ENCODE measurements at regions not wholly inside any gene's neighbourhood (a gene's known extent, or its start where the extent isn't known, plus 50 kb on each side); places are given as distances from the start of the nearest gene placed in this dataset.

GRCh38 chr3:115280506-115280905 is 133.4 kb upstream of the ZBTB20 start:
- no peak overlapping the region for H3K14ac ChIP-seq (ENCODE audit: insufficient read depth, low read length)
- DNase-seq = no peak
- no peak overlapping the region for H2BK12ac ChIP-seq (ENCODE audit: insufficient read length, low read depth, low read length)
- no peak overlapping the region for H2BK20ac ChIP-seq (ENCODE audit: low read depth, low read length, poor library complexity, severe bottlenecking)
- H3K4me1 ChIP-seq (ENCODE audit: insufficient read depth, low read length) = no peaks in the 10 kb centered on the region
- no peak overlapping the region for H2AK5ac ChIP-seq (ENCODE audit: insufficient read length, low read length)
- H4K5ac ChIP-seq (ENCODE audit: insufficient read length, low read depth, low read length) = no peak overlapping the region
- H3K4ac ChIP-seq (ENCODE audit: low read depth, low read length) = no peak overlapping the region
- H2AFZ ChIP-seq (ENCODE audit: low read length) = no peak overlapping the region
- Mint-ChIP-seq H3K27me3 (ENCODE audit: low read depth) (no peaks in the 10 kb centered on the region), H3K36me3 (ENCODE audit: insufficient read depth in 1 of 3, low read depth in 3 of 3) (no peaks in the 10 kb centered on the region; a peak in 1 of 7 replicates), H3K4me1 (no peaks in the 10 kb centered on the region), H3K27ac (no peak overlapping the region), H3K9me3 (no peaks in the 10 kb centered on the region), H3K4me3 (no peak overlapping the region)
- no peak overlapping the region for H2BK120ac ChIP-seq (ENCODE audit: low read depth, low read length, poor library complexity, severe bottlenecking)
- no peak overlapping the region for H2BK5ac ChIP-seq (ENCODE audit: insufficient read length, low read length)
- no peaks in the 10 kb centered on the region for H4K20me1 ChIP-seq (ENCODE audit: control insufficient read depth, insufficient read depth, insufficient read length)
- no peaks in the 10 kb centered on the region for H3K9me3 ChIP-seq (ENCODE audit: control insufficient read depth, low read depth, low read length)
- no peak overlapping the region for H3K9ac ChIP-seq (ENCODE audit: extremely low read depth, insufficient read length, low read length)
- no peak overlapping the region for H3T11ph ChIP-seq (ENCODE audit: low read length)
- WGBS (ENCODE audit: extremely low coverage, insufficient read length, low lambda C conversion rate) = no CpG with 5 or more reads among the region's 3 CpGs
- no peaks in the 10 kb centered on the region for H3K79me2 ChIP-seq (ENCODE audit: insufficient read depth, low read length)
- H3K56ac ChIP-seq (ENCODE audit: insufficient read length, low read depth, low read length) = no peak overlapping the region
- H3K18ac ChIP-seq (ENCODE audit: insufficient read length, low read depth, low read length) = no peak overlapping the region
- no peak overlapping the region for H4K8ac ChIP-seq (replicated peaks; ENCODE audit: insufficient read length, low read depth, low read length)
- no peak overlapping the region for H4K91ac ChIP-seq (ENCODE audit: insufficient read length, low read depth, low read length)
- TF ChIP-seq, protein P1, sequence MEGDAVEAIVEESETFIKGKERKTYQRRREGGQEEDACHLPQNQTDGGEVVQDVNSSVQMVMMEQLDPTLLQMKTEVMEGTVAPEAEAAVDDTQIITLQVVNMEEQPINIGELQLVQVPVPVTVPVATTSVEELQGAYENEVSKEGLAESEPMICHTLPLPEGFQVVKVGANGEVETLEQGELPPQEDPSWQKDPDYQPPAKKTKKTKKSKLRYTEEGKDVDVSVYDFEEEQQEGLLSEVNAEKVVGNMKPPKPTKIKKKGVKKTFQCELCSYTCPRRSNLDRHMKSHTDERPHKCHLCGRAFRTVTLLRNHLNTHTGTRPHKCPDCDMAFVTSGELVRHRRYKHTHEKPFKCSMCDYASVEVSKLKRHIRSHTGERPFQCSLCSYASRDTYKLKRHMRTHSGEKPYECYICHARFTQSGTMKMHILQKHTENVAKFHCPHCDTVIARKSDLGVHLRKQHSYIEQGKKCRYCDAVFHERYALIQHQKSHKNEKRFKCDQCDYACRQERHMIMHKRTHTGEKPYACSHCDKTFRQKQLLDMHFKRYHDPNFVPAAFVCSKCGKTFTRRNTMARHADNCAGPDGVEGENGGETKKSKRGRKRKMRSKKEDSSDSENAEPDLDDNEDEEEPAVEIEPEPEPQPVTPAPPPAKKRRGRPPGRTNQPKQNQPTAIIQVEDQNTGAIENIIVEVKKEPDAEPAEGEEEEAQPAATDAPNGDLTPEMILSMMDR (conservative IDR thresholded peaks at IDR 0.05) = no peak
- H3K79me1 ChIP-seq (ENCODE audit: insufficient read depth, low read depth, low read length, poor library complexity, severe bottlenecking) = no peaks in the 10 kb centered on the region
- no peak overlapping the region for H2BK15ac ChIP-seq (ENCODE audit: low read depth, low read length)
- no peak overlapping the region for H3K27ac ChIP-seq (ENCODE audit: insufficient read length, low read depth, low read length)
- H3K23me2 ChIP-seq (ENCODE audit: insufficient read length, low read depth, low read length, poor library complexity, severe bottlenecking) = no peaks in the 10 kb centered on the region
- no peaks in the 10 kb centered on the region for H3K27me3 ChIP-seq (ENCODE audit: insufficient read depth, low read length)
- H3K4me2 ChIP-seq (ENCODE audit: insufficient read depth, insufficient read length, low read length) = no peak overlapping the region
- H3K23ac ChIP-seq (ENCODE audit: insufficient read length, low read depth, low read length) = no peak overlapping the region

Measured in H9 (cell line).